Body of pancreas (tissue), 4 donors: ENCODE measurements at regions not wholly inside any gene's neighbourhood (a gene's known extent, or its start where the extent isn't known, plus 50 kb on each side); places are given as distances from the start of the nearest gene placed in this dataset.

ENCODE experiments used
- ATAC-seq: fragments of 150-250 bp; one replicate; pipeline ENCODE4 v1.9.1; 2016
- DNase-seq, 4 donors: peaks; one replicate each; pipeline ENCODE4 v3.0.0-alpha.2; 2019
- H3K27ac ChIP-seq, 4 donors: fragments of 200-600 bp; sonication (generic); 1 replicate in 3 of 4; 2 replicates in 1 of 4; pipeline versions ENCODE4 v1.5.1 to v1.6.1; 2016 to 2019; ENCODE audit warnings: mild to moderate bottlenecking in 1 of 4, mixed read lengths in 1 of 4, moderate library complexity in 1 of 4
- H3K27me3 ChIP-seq, 2 donors: fragments of 200-600 bp; sonication (generic); one replicate each; pipeline ENCODE4 v1.6.0; 2016; ENCODE audit warnings: mild to moderate bottlenecking in 1 of 2
- H3K36me3 ChIP-seq, 2 donors: fragments of 200-600 bp; sonication (generic); replicated peaks in 1 of 2; 2 replicates each; pipeline ENCODE4 v1.5.1; 2016; ENCODE audit warnings: low read depth in 2 of 2; ENCODE audit not compliant: insufficient read depth in 1 of 2
- H3K4me1 ChIP-seq: fragments of 200-600 bp; sonication (generic); one replicate; pipeline ENCODE4 v1.6.0; 2016
- H3K4me3 ChIP-seq, 2 donors: fragments of 200-600 bp; sonication (generic); 1 replicate in 1 of 2; 2 replicates in 1 of 2; pipeline ENCODE4 v1.5.1; 2016 to 2019
- H3K9me3 ChIP-seq, 3 donors: fragments of 200-600 bp; sonication (generic); 1 replicate in 2 of 3; 2 replicates in 1 of 3; pipeline ENCODE4 v1.5.1; 2016
- POLR2A ChIP-seq, 3 donors: fragments of 450-650 bp; IDR thresholded peaks; one replicate each; pipeline ENCODE4 v1.6.1; 2016; ENCODE audit warnings: antibody characterized with exemption in 3 of 3, mild to moderate bottlenecking in 2 of 3
- WGBS, 2 donors: methylation state at CpG; one replicate each; pipeline ENCODE4 v1.1.5; 2017; 5-methylcytosine and 5-hydroxymethylcytosine counted together
- intact Hi-C: fragments of 100-400 bp; cut with DNase I; formaldehyde crosslinking; loops from one replicate; pipeline ENCODE4 v1.15.1; 2023
- TF ChIP-seq, protein P1 (sequence below), 7 experiments: fragments of 450-650 bp in 4 of 7; fragments of 200-600 bp in 3 of 7; sonication (generic) in 3 of 7; IDR thresholded peaks; one replicate each; pipeline ENCODE4 v1.5.1; 2016 to 2019; ENCODE audit warnings: antibody characterized with exemption in 7 of 7

DNA sequence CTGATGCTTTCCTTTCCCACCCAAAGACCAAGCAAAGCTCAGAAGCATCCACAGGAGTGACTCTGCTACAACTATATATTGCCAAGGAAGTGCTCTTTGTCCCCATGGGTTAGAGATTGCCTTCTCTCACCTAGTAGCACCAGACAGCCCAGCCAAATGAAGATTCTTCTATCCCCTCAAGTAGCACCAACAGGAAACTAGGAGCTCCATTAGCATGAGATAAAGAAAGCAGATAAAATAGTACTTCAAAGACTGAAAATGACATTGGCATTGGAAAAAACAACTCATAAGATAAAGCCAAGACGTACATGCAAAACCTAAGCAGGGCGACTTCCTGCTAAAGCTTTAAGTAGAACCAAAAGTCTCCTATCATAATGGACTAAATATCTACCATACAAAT is 871.5 kb downstream of the AMY1C start:
- DNase-seq (no peak), ATAC-seq (no peak)
- Histone ChIP-seq H3K36me3 (no peaks in the 10 kb centered on the region), H3K27ac (no peak overlapping the region), H3K4me1 (no peaks in the 10 kb centered on the region), H3K4me3 (no peak overlapping the region), H3K27me3 (no peaks in the 10 kb centered on the region), H3K9me3 (peaks cover 0 to 6% (median 0%) of the 10 kb centered on the region in 3 donors)
- no peak for TF ChIP-seq POLR2A (IDR thresholded peaks at IDR 0.05)
- TF ChIP-seq, protein P1, sequence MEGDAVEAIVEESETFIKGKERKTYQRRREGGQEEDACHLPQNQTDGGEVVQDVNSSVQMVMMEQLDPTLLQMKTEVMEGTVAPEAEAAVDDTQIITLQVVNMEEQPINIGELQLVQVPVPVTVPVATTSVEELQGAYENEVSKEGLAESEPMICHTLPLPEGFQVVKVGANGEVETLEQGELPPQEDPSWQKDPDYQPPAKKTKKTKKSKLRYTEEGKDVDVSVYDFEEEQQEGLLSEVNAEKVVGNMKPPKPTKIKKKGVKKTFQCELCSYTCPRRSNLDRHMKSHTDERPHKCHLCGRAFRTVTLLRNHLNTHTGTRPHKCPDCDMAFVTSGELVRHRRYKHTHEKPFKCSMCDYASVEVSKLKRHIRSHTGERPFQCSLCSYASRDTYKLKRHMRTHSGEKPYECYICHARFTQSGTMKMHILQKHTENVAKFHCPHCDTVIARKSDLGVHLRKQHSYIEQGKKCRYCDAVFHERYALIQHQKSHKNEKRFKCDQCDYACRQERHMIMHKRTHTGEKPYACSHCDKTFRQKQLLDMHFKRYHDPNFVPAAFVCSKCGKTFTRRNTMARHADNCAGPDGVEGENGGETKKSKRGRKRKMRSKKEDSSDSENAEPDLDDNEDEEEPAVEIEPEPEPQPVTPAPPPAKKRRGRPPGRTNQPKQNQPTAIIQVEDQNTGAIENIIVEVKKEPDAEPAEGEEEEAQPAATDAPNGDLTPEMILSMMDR (IDR thresholded peaks at IDR 0.05), result no peak
- intact Hi-C loops, result no loop called here
- WGBS, 2 donors, result 43 to 58% methylated on average over 2 of the region's 2 CpGs

DNA sequence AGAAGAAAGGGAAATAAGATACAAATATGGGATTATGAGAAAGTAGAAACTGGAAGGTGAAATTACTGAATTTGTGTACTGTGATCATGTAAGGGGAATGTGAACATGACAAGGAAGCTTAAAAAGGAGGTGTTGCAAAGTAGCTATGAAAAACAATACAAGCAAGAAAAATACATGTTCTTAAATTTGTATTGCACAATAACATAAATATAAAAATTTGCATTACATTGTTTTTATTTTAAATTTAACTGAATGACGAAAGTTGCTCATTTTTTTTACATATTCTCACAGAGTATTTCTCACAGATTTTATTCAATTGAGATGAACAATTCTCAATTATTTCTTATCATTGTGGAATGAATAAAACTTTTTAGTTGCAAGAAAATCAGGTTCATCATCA is 874.8 kb downstream of the AMY1C start:
- no peak for DNase-seq
- intact Hi-C loops, result no loop called here
- H3K4me1 ChIP-seq, result no peaks in the 10 kb centered on the region
- H3K27ac ChIP-seq, result no peak overlapping the region
- WGBS, 2 donors, result 45 to 50% methylated on average over 1 of the region's 1 CpG
- H3K4me3 ChIP-seq, result no peak overlapping the region
- no peaks in the 10 kb centered on the region for H3K9me3 ChIP-seq
- H3K36me3 ChIP-seq, result no peaks in the 10 kb centered on the region
- ATAC-seq, result no peak
- H3K27me3 ChIP-seq, result no peaks in the 10 kb centered on the region
- TF ChIP-seq POLR2A (IDR thresholded peaks at IDR 0.05), result no peak

DNA sequence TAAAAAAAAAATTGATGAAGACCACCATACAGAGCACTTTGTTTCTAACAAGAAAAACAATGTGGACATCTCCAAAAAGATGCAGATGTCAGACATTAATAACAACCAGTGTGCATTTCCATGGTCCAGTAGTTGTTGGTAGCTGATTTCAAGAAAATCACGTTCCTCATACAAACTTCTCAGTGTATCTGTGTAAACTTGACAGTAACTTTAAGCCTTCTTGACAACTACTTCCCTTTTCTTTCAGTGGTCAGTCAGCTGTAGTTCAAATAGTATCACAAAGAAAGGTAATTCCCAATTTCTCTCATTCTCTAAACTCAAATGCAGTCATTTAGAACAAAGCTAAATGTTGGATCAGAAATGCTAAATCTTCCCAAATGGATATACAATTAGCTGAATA is 879.9 kb downstream of the AMY1C start:
- H3K27me3 ChIP-seq, result no peaks in the 10 kb centered on the region
- no peak overlapping the region for H3K4me3 ChIP-seq
- no peak for DNase-seq
- H3K9me3 ChIP-seq, result no peaks in the 10 kb centered on the region
- ATAC-seq, result no peak
- TF ChIP-seq, protein P1 (IDR thresholded peaks at IDR 0.05), result no peak
- no peak for TF ChIP-seq POLR2A (IDR thresholded peaks at IDR 0.05)
- no peaks in the 10 kb centered on the region for H3K36me3 ChIP-seq
- 13 to 17% methylated on average over 1 of the region's 1 CpG for WGBS, 2 donors
- no peak overlapping the region for H3K27ac ChIP-seq
- no peaks in the 10 kb centered on the region for H3K4me1 ChIP-seq
- intact Hi-C loops, result no loop called here

DNA sequence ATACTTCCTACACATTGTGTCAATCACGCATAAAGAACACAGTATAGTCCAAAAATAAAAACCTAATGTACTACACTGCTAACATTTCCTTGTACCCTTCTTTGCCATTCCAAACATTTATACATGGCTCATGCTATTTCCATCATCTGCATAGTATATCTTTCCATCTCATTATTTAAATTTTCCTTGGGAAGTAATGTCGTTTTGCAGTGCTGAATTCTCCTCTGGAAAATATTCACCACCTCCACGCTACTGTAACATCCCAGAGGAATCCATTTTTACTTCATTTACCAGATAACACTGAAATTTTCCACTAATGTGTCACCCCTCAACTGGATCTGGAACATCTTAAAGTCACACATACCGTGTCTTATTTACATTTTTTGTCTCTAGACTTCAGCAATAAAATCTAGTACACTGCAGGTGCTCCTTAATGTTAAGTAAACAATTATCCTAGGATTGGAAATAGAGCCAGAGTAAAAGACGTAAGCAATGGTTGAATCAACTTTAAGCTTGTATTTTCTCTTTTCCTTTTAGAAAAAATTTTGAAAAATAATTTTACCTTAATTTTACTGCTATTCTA is 881.0 kb downstream of the AMY1C start:
- no peaks in the 10 kb centered on the region for H3K4me1 ChIP-seq

DNA sequence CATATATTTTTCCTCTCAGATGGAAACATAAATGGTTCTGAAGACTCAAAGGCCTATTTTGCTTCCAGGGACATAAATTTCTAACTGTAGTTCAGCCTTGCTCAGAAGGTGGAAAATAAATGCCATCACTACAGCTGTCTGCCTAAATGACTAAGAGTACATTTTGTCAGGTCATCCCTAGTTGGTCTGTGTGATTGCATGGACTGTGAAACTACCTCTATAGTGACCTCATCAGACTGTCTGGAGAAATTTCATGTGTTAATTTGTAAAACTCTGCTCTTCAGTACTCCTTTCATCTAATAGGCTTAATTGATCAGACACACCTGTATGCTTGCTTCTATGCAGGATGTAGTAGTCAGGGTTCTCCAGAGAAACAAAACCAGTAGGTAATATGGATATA is 886.9 kb downstream of the AMY1C start:
- Histone ChIP-seq H3K36me3 (no peaks in the 10 kb centered on the region), H3K9me3 (no peaks in the 10 kb centered on the region), H3K27me3 (no peaks in the 10 kb centered on the region), H3K27ac (no peak overlapping the region), H3K4me3 (no peak overlapping the region), H3K4me1 (no peaks in the 10 kb centered on the region)
- TF ChIP-seq, protein P1 (IDR thresholded peaks at IDR 0.05), result no peak
- no peak for TF ChIP-seq POLR2A (IDR thresholded peaks at IDR 0.05)
- intact Hi-C loops, result no loop called here
- no peak for ATAC-seq
- no peak for DNase-seq

More for the DNA sequence above, 881.0 kb downstream of the AMY1C start:
- H3K9me3 ChIP-seq, result no peaks in the 10 kb centered on the region
- no peak overlapping the region for H3K27ac ChIP-seq
- DNase-seq (no peak), ATAC-seq (no peak)
- no peaks in the 10 kb centered on the region for H3K36me3 ChIP-seq
- WGBS, 2 donors, result 40 to 49% methylated on average over 5 of the region's 5 CpGs
- no peaks in the 10 kb centered on the region for H3K27me3 ChIP-seq
- intact Hi-C loops, result no loop called here
- TF ChIP-seq POLR2A (IDR thresholded peaks at IDR 0.05), result no peak
- TF ChIP-seq, protein P1 (IDR thresholded peaks at IDR 0.05), result no peak
- H3K4me3 ChIP-seq, result no peak overlapping the region
